ENCODE measurements at regions not wholly inside any gene's neighbourhood (a gene's known extent, or its start where the extent isn't known, plus 50 kb on each side); places are given as distances from the start of the nearest gene placed in this dataset.

DNA sequence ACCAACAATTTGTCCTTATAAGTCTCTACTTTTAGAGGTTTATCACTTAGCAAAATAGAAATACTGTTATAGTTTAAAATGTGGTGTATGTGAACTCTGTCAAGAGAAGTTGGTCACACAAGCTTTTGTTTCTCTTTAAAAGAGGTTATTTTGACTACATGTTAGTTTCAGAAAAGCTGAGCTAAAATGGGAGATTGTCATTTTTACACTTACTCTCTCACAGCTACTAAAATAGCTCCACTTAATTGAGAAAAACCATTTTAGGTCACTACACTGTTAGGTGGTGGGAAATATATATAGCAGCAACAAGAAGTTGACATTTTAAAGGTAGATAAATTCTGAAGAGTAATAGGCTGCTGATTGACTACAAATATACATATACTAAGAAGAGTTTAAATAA is 161.5 kb upstream of the KCNJ3 start:
- TF ChIP-seq, protein P1, sequence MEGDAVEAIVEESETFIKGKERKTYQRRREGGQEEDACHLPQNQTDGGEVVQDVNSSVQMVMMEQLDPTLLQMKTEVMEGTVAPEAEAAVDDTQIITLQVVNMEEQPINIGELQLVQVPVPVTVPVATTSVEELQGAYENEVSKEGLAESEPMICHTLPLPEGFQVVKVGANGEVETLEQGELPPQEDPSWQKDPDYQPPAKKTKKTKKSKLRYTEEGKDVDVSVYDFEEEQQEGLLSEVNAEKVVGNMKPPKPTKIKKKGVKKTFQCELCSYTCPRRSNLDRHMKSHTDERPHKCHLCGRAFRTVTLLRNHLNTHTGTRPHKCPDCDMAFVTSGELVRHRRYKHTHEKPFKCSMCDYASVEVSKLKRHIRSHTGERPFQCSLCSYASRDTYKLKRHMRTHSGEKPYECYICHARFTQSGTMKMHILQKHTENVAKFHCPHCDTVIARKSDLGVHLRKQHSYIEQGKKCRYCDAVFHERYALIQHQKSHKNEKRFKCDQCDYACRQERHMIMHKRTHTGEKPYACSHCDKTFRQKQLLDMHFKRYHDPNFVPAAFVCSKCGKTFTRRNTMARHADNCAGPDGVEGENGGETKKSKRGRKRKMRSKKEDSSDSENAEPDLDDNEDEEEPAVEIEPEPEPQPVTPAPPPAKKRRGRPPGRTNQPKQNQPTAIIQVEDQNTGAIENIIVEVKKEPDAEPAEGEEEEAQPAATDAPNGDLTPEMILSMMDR (IDR thresholded peaks at IDR 0.05; ENCODE audit: poor library complexity): no peak
- no peak for TF ChIP-seq EZH2 (IDR thresholded peaks at IDR 0.05; ENCODE audit: borderline replicate concordance)
- no peak for TF ChIP-seq EZH2phosphoT487 (IDR thresholded peaks at IDR 0.05; ENCODE audit: low read depth, severe bottlenecking, unreplicated experiment)

Data from hepatocyte (in vitro differentiated cells).